NK-92 (cell line): ENCODE measurements at regions not wholly inside any gene's neighbourhood (a gene's known extent, or its start where the extent isn't known, plus 50 kb on each side); places are given as distances from the start of the nearest gene placed in this dataset.
"Not testable (repeated sequence)": the region's sequence is repeated elsewhere in the genome, so short reads cannot be mapped to it uniquely, and the experiment has no call there.

Experiments used
- DNase-seq: peaks from one replicate; lab custom pipeline; 2025; ENCODE audit not compliant: unreplicated experiment; lab: John Stamatoyannopoulos, UW

DNA sequence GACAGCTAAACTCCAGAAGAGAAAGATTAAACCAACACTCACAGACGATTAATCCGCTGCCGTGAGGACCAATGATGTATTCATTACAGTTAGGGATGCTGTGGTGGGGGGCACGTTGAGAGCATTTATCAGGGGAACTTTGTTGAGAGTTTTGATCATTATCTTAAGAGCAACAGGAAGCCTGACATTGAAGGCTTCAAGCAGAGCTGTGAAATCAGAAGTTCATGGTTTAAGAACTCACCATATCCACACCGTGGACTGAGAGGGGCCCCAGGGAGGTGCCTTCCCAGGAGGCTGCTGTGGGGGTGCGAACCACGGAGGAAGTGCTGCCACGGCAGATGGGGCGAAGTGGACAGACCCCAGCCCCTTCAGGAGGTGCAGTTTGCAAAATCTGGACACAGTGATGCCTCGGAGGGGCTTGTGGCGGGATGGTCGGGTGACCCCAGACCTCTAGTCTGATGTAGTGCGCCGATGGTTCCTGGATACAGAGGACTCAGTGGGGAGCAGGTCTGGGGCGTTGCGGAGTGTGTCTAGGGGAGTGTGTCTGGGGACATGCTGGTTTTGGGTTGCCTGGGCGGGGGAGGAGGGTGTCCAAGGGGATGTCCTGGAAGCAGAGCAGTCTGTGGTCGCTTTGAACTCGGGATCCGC, 73.0 kb downstream of the DIO3 start:
- no peak for DNase-seq

GRCh38 chr14:101634850-101635748, 73.8 kb downstream of the DIO3 start:
- DNase-seq = no peak

DNA sequence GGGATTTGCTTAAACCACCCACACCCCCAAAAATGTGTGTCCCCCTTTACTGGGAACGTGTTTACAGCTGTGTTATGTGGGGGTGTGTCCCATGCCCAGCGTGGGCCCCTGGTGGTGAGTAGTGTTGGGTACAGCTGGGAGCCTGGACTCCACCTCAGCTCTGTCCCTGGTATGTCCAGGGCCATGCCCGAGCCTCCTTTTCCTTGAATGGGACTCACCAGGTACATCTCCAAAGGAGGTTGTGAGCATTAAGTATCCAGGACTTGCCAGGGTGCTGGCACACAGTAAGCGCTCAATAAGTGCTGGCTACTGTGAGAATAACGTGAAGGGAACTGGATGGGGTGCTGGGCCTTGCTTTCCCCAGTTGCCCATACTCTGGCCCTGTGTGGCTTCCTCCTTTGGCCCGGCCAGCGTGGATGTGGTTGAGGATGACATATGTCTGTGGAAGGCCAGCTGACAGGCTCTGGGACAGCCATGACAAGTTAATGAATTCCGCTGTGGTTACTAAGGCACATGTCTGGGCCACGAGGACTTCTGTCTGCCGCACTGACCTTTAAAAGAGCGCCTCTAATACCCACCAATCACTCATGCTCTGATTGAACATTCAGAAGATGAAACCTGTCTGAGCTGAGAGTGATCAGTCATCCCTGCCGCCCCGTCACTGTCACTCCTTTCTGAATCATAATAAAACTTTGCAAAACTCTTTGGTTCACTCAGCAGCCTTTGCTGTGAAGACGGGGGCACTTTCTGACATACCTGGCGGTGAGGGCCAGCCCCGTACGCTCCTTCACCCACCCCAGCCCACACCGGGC, 74.7 kb downstream of the DIO3 start:
- DNase-seq = no peak

DNA sequence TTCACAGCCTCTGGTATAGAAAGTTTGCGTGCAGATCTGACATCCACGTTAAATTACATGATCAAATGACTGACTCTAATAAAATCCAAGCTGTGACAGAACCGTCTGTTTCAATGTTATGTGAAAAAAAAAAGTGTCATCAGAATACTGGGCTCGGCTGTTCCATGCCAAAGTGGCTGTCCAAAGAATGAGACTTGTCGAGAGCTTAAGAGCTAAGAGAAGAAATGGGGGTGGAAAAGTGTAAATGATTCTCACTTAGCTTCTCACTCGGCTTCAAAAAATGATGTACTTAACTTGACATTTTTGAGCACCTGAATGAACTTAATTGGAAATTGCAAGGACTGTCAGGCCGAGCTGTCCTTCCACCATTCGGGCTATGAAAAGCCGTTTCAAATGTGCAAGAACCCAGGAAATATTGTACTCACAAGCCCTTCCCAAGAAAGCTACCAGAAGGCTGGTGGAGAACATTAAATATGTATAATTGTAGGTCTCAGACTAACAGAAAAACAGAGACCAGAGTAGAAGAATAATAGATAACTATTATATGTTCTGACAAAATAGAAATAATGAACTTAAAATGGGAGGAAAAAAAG, 78.0 kb downstream of the DIO3 start:
- no peak for DNase-seq

DNA sequence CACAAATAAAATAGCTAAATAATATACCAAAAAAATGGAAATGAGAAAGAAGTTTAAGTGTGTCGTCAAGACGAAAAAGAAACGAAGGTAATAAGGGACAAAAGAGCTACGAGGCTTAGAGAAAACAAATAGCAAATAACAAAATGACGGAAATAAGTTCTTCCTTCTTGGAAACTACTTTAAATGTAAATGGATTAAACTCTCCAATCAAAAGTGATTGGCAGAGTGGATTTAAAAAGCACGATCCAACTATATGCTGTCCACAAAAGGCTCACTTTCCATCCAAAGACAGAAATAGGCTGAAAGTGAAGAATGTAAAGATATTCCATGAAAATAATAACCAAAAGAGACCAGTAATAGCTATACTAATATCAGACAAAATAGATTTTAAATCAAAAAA, 82.4 kb downstream of the DIO3 start:
- no peak for DNase-seq

GRCh38 chr14:101654051-101654450, 92.8 kb downstream of the DIO3 start:
- no peak for DNase-seq

GRCh38 chr14:101657372-101657771, 96.1 kb downstream of the DIO3 start:
- DNase-seq = no peak

GRCh38 chr14:101665478-101666078, 95.9 kb upstream of the PPP2R5C start:
- no peak for DNase-seq

- no peak for DNase-seq
Observed at GRCh38 chr14:101666264-101666663, 95.2 kb upstream of the PPP2R5C start.

DNA sequence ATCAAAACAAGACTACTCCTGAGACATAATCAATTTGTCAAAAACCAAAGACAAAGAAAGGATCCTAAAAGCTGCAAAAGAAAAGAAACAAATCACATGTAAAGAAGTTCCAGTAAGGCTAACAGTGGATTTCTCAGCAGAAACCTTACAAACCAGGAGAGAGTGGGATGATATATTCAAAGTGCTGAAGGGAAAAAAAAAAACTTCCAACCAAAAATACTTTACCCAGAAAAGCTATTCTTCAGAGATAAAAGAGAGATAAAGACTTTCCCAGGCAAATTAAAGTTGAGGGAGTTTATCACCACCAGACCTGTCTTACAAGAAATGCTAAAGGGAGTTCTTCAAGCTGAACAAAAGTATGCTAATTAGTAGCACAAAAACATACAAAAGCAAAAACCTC, 91.9 kb upstream of the PPP2R5C start:
- DNase-seq = no peak

GRCh38 chr14:101673873-101674272, 87.6 kb upstream of the PPP2R5C start:
- no peak for DNase-seq

DNA sequence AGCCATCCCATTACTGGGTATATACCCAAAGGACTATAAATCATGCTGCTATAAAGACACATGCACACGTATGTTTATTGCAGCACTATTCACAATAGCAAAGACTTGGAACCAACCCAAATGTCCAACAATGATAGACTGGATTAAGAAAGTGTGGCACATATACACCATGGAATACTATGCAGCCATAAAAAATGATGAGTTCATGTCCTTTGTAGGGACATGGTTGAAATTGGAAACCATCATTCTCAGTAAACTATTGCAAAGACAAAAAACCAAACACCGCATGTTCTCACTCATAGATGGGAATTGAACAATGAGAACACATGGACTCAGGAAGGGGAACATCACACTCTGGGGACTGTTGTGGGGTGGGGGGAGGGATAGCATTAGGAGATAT, 85.7 kb upstream of the PPP2R5C start:
- not testable (repeated sequence) for DNase-seq

DNA sequence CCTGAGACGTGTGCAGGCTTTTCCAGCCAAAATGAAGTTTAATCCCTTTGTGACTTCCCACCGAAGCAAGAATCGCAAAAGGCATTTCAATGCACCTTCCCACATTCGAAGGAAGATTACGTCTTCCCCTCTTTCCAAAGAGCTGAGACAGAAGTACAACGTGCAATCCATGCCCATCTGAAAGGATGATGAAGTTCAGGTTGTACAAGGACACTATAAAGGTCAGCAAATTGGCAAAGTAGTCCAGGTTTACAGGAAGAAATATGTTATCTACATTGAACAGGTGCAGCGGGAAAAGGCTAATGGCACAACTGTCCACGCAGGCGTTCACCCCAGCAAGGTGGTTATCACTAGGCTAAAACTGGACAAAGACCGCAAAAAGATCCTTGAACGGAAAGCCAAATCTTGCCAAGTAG, 83.6 kb upstream of the PPP2R5C start:
- not testable (repeated sequence) for DNase-seq

GRCh38 chr14:101681795-101682194, 79.7 kb upstream of the PPP2R5C start:
- DNase-seq = no peak

DNA sequence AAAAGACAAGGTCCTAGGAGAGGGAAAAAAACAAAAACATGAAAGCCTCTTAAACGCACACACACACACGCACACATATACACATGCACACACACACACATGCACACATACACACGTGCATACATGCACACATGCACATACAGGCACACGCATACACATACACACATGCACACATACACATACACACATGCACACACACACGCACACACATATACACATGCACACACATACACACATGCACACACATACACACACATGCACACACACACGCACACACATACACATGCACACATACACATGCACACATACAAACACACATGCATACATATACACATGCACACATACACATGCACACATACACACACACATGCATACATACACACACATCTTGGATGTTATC, 78.1 kb upstream of the PPP2R5C start:
- DNase-seq = no peak

- DNase-seq = no peak
Observed at GRCh38 chr14:101687756-101688546, 73.6 kb upstream of the PPP2R5C start.

- DNase-seq = no peak
Observed at GRCh38 chr14:101689039-101689501, 72.4 kb upstream of the PPP2R5C start.

- DNase-seq = not testable (repeated sequence)
Observed at GRCh38 chr14:101689966-101690365, 71.5 kb upstream of the PPP2R5C start.

DNA sequence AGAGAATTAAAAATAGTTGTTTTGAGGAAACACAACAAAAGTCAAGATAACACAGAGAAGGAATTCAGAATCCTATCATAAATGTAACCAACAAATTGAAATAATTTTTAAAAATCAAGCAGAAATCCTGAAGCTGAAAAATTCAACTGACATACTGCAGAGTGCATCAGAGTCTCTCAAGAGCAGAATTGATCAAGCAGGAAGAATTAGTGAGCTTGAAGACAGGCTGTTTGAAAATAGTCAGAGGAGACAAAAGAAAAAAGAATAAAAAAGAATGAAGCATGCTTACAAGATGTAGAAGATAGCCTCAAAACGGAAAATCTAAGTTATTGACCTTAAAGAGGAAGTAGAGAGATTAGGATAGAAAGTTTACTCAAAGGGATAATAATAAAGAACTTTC, 65.8 kb upstream of the PPP2R5C start:
- DNase-seq = no peak

- DNase-seq = no peak
Observed at GRCh38 chr14:101704140-101704539, 57.4 kb upstream of the PPP2R5C start.
